Endothelial cell (in vitro differentiated cells): ENCODE measurements at regions not wholly inside any gene's neighbourhood (a gene's known extent, or its start where the extent isn't known, plus 50 kb on each side); places are given as distances from the start of the nearest gene placed in this dataset.
"Not testable (repeated sequence)": the region's sequence is repeated elsewhere in the genome, so short reads cannot be mapped to it uniquely, and the experiment has no call there.

Experiments
- DNase-seq: peaks from one replicate; pipeline ENCODE4 v3.0.0; 2021; ENCODE audit warnings: low spot score
- H3K27ac Mint-ChIP-seq: one replicate; pipeline ENCODE4 v1.8.0; 2021; ENCODE audit warnings: mixed read lengths, inconsistent platforms; ENCODE audit not compliant: unreplicated experiment
- H3K27me3 Mint-ChIP-seq: one replicate; pipeline ENCODE4 v1.8.0; 2021; ENCODE audit warnings: mild to moderate bottlenecking, moderate library complexity, mixed read lengths, inconsistent platforms; ENCODE audit not compliant: unreplicated experiment
- H3K36me3 Mint-ChIP-seq: one replicate; pipeline ENCODE4 v1.8.0; 2021; ENCODE audit warnings: mild to moderate bottlenecking, low read depth, mixed read lengths, inconsistent platforms; ENCODE audit not compliant: unreplicated experiment
- H3K4me1 Mint-ChIP-seq: one replicate; pipeline ENCODE4 v1.8.0; 2021; ENCODE audit warnings: mild to moderate bottlenecking, mixed read lengths, inconsistent platforms; ENCODE audit not compliant: unreplicated experiment
- H3K4me3 Mint-ChIP-seq: one replicate; pipeline ENCODE4 v1.8.0; 2021; ENCODE audit warnings: mild to moderate bottlenecking, mixed read lengths, inconsistent platforms; ENCODE audit not compliant: unreplicated experiment
- H3K9me3 Mint-ChIP-seq: one replicate; pipeline ENCODE4 v1.8.0; 2021; ENCODE audit warnings: mixed read lengths, inconsistent platforms; ENCODE audit not compliant: unreplicated experiment

- not testable (repeated sequence) for DNase-seq, H3K9me3 Mint-ChIP-seq, H3K36me3 Mint-ChIP-seq, H3K4me1 Mint-ChIP-seq, H3K27me3 Mint-ChIP-seq, H3K4me3 Mint-ChIP-seq, H3K27ac Mint-ChIP-seq
Measured at GRCh38 chr2:87470381-87471380, 277.2 kb upstream of the PLGLB2 start.

- H3K4me1 Mint-ChIP-seq, H3K27me3 Mint-ChIP-seq, H3K36me3 Mint-ChIP-seq, H3K4me3 Mint-ChIP-seq, DNase-seq, H3K9me3 Mint-ChIP-seq, H3K27ac Mint-ChIP-seq: not testable (repeated sequence)
Measured at GRCh38 chr2:87471478-87471877, 276.4 kb upstream of the PLGLB2 start.

GRCh38 chr2:87476223-87476872 lies 271.5 kb upstream of the PLGLB2 start:
- DNase-seq, H3K4me3 Mint-ChIP-seq, H3K36me3 Mint-ChIP-seq, H3K27me3 Mint-ChIP-seq, H3K9me3 Mint-ChIP-seq, H3K4me1 Mint-ChIP-seq, H3K27ac Mint-ChIP-seq: not testable (repeated sequence)

GRCh38 chr2:87476936-87477335 lies 271.0 kb upstream of the PLGLB2 start:
- DNase-seq, H3K4me3 Mint-ChIP-seq, H3K9me3 Mint-ChIP-seq, H3K36me3 Mint-ChIP-seq, H3K4me1 Mint-ChIP-seq, H3K27ac Mint-ChIP-seq, H3K27me3 Mint-ChIP-seq: not testable (repeated sequence)

- H3K36me3 Mint-ChIP-seq, DNase-seq, H3K9me3 Mint-ChIP-seq, H3K27ac Mint-ChIP-seq, H3K4me1 Mint-ChIP-seq, H3K4me3 Mint-ChIP-seq, H3K27me3 Mint-ChIP-seq: not testable (repeated sequence)
Measured at GRCh38 chr2:87477669-87478428, 270.0 kb upstream of the PLGLB2 start.

GRCh38 chr2:87478911-87479310 lies 269.0 kb upstream of the PLGLB2 start:
- H3K4me1 Mint-ChIP-seq, H3K36me3 Mint-ChIP-seq, H3K9me3 Mint-ChIP-seq, H3K27me3 Mint-ChIP-seq, H3K27ac Mint-ChIP-seq, H3K4me3 Mint-ChIP-seq, DNase-seq: not testable (repeated sequence)

GRCh38 chr2:87483093-87483680 lies 264.7 kb upstream of the PLGLB2 start:
- not testable (repeated sequence) for H3K4me1 Mint-ChIP-seq, H3K9me3 Mint-ChIP-seq, DNase-seq, H3K27ac Mint-ChIP-seq, H3K4me3 Mint-ChIP-seq, H3K36me3 Mint-ChIP-seq, H3K27me3 Mint-ChIP-seq

- H3K36me3 Mint-ChIP-seq, DNase-seq, H3K9me3 Mint-ChIP-seq, H3K27ac Mint-ChIP-seq, H3K4me1 Mint-ChIP-seq, H3K27me3 Mint-ChIP-seq, H3K4me3 Mint-ChIP-seq: not testable (repeated sequence)
Measured at GRCh38 chr2:87484363-87484762, 263.5 kb upstream of the PLGLB2 start.

- not testable (repeated sequence) for DNase-seq, H3K27ac Mint-ChIP-seq, H3K27me3 Mint-ChIP-seq, H3K4me1 Mint-ChIP-seq, H3K4me3 Mint-ChIP-seq, H3K9me3 Mint-ChIP-seq, H3K36me3 Mint-ChIP-seq
Measured at GRCh38 chr2:87485455-87485854, 262.4 kb upstream of the PLGLB2 start.

GRCh38 chr2:87485884-87486283 lies 262.0 kb upstream of the PLGLB2 start:
- not testable (repeated sequence) for H3K27ac Mint-ChIP-seq, H3K27me3 Mint-ChIP-seq, H3K4me1 Mint-ChIP-seq, H3K36me3 Mint-ChIP-seq, H3K4me3 Mint-ChIP-seq, DNase-seq, H3K9me3 Mint-ChIP-seq

- H3K27ac Mint-ChIP-seq, H3K4me1 Mint-ChIP-seq: not testable (repeated sequence)
Measured at GRCh38 chr2:87486413-87486812, 261.5 kb upstream of the PLGLB2 start.

More at GRCh38 chr2:87486413-87486812, 261.5 kb upstream of the PLGLB2 start:
- H3K36me3 Mint-ChIP-seq, H3K9me3 Mint-ChIP-seq, H3K4me3 Mint-ChIP-seq, DNase-seq, H3K27me3 Mint-ChIP-seq: not testable (repeated sequence)
